ENCODE measurements at regions not wholly inside any gene's neighbourhood (a gene's known extent, or its start where the extent isn't known, plus 50 kb on each side); places are given as distances from the start of the nearest gene placed in this dataset.
A peak's percentile ranks its signal among the peaks of the same experiment; 100 is the strongest.

DNA sequence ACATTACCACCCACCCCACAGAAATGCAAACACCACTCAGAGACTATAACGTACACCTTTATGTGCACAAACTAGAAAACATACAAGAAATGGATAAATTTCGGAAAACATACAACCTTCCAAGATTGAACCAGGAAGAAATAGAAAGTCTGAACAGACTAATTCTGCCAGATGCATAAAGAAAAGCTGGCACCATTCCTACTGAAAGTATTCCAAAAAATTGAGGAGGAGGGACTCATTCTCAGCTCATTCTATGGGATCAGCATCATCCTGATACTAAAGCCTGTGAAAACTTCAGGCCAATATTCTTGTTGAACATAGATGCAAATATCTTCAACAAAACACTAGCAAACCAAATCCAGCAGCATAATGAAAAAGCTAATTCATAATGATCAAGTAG lies 115.1 kb upstream of the CD180 start:
- no peak for DNase-seq (ENCODE audit: missing footprints)
- intact Hi-C loops (cut with DNase I), result no loop called here

DNA sequence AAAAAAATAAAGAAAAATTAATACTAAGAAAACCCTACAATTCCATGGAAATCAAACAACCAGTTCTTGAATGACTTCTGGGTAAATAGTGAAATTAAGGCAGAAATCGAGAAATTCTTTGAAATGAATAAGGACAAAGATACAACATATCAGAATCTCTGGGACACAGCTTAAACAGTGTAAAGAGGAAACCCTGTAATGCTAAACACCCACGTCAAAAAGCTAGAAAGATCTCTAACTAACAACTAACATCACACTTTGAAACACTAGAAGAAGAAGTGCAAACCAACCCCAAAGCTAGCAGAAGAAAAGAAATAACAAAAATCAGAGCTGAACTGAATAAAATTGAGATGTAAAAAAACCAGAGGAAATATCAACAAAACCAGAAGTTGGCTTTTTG lies 114.6 kb upstream of the CD180 start:
- DNase-seq (ENCODE audit: missing footprints) (no peak), ATAC-seq (no peak)
- intact Hi-C loops (cut with DNase I), result no loop called here

More for the DNA sequence above, 115.1 kb upstream of the CD180 start:
- no peak for ATAC-seq

DNA sequence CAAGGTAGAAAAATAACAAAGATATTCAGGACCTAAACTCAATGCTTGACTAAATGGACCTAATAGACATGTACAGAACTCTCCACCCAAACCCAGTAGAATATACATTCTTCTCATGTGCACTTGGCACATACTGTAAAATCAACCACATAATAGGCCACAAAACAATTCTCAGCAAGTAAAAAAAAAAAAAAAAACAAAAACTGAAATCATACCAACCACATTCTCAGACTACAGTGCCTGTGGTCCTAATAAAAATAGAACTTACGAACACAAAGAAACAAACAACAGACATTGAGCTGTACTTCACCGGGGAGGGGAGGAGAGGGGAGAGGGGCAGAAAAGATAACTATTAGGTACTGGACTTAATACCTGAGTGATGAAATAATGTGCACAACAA lies 114.1 kb upstream of the CD180 start:
- DNase-seq (ENCODE audit: missing footprints) (no peak), ATAC-seq (no peak)
- intact Hi-C loops (cut with DNase I), result no loop called here

DNA sequence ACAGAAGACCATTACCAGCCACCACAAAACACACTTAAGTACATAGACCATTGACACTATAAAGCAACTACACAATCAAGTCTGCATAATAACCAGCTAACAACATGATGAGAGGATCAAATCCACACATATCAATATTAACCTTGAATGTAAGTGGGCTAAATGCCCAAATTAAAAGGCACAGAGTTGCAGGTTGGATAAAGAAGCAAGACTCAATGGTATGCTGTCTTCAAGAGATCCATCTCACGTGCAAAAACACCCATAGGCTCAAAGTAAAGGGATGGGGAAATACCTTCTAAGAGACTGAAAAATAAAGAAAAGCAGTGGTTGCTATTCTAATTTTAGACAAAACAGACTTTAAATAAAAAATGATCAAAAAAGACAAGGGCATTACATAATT lies 113.6 kb upstream of the CD180 start:
- intact Hi-C loops (cut with DNase I), result no loop called here
- DNase-seq (ENCODE audit: missing footprints) (no peak), ATAC-seq (no peak)

DNA sequence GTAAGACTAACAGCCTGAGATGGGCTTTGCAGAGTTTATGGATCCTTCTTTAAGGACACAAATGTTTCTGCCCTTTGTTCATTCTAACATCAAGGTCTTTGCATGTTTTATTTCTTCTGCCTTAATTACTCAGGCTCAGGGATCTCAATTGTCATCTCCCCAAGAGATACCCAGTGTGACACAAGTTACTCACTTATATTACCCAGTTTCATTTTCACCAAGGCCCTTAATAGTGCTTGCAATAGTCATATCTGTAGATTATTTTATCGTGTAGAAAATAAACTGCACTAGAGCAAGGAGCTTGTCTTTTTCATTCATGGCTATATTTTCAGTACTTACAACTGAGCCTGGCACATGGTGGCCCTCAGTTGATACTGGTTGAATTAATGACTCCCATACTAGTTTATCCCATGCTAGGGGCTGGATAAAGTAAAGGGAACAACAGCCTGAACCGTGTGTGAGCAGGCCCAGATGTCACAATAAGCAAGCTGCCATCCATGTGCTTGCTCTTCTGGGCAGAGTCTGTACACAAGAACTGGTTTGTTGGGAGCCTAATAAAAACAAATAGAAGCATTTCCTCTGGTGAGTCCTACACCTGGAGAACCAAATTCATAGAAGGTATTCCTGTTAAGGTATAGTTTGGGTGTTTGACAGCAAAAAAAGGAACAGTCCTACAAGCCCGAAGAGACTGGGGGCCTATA lies 112.5 kb upstream of the CD180 start:
- DNase-seq (ENCODE audit: missing footprints) (no peak), ATAC-seq (no peak)
- intact Hi-C loops (cut with DNase I), result no loop called here

DNA sequence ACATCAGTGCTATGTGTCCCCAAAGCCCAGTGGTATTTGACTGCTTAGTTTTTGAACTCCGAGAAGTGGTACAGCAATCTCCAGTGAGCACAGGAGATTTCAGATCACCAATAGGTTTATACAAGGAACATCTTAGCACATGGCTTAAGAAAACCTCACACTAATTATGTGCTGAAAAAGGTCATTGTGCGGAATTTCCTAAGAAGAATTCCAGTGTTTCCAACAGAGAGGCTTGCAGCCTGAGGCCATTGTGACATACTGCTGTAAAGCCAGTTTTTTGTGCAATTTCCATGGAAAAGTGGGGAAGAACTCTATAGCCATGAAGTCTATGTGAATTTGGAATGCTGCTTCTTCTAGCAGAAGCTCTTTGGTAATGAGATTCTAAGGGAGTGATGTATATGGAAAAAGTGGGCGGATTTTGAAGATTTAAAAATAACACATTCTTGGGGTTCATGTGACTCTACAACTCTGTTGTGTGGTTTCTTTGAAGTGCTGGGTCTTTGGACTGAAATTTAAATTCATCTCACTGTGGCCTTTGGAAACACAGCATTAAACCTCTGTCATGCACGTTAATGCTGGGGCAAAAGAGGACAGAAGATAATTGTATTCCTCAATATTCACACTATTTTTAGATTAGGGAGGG lies 110.5 kb upstream of the CD180 start:
- DNase-seq (ENCODE audit: missing footprints) (no peak), ATAC-seq (no peak)
- intact Hi-C loops (cut with DNase I), result no loop called here

DNA sequence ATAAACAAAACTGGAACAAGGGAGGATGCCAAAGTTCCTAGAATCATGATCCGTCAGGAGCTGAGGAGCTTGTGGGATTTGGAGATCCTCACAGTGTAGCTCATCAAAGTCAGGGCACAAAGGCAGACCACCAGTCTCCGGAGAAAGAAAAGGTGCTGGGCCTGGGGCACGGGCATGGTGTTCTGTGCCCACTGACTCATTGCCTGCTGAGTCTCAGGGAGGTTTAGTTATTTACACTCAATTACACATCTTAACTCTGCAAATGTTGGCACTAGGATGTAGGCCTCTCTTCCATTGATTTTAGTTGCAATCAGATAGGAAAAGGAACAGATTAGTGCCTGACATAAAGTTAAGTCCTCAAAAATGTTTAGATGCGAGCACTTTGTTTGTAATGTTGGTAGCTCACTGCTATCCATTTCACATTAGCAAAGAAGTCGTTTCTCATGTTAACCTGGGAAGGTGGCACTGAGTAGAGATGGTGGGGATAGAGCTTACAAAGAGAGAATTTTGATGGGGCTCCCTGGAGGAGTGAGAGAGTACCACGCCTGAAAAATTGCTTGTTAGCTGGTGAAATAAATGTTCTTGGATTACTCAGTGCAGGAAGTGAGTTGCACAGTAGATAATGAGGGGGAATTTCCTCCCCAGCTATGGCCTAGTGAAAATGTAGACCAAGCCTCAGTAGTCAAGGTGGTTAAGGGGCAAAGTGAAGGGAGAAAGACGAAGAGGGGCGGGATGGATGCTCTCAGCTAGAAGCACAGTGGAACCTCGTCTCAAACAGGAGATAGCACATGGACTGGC lies 109.5 kb upstream of the CD180 start:
- intact Hi-C loops (cut with DNase I), result no loop called here
- no peak for ATAC-seq
- DNase-seq (ENCODE audit: missing footprints), result no peak

DNA sequence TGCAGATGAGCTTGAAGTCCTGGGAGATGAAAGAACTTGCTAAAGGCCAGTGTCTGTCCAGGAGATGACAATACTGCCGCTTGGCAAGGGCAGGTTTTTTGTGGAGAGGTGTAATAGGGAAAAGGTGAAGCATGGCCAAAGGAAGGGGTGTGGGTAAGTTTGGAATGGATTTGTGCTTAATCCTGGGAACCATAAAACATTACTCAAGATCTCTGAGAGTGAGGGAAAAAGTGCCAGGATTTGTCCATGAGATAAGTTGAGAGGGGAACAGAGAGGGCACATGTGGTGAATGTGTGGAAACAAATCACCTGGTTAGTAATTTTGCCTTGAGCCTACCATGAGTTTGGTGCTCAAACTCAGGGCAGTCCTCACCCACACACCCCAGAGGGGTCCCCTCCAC lies 108.8 kb upstream of the CD180 start:
- DNase-seq (ENCODE audit: missing footprints) (no peak), ATAC-seq (peak; percentile 8)
- intact Hi-C loops (cut with DNase I), result no loop called here

DNA sequence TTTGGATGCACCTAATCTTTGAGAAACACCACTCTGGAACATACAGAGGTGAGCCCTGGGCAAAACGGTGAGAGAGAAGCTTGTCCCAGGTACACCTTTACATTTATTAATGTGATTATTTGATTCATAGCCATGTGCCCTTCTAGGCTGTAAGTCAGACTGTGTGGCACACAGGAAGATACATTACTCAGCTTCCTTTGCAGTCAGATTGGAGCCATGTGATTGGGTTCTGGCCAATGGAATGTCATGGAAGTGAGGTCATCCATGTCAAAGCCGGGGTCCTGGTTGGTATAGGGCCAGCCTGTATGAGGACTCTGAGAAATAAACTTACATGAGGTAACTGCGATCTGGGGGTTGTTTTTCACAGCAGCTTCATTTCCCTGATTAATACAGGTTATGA lies 106.8 kb upstream of the CD180 start:
- intact Hi-C loops (cut with DNase I), result no loop called here
- ATAC-seq, result no peak
- DNase-seq (ENCODE audit: missing footprints), result no peak

DNA sequence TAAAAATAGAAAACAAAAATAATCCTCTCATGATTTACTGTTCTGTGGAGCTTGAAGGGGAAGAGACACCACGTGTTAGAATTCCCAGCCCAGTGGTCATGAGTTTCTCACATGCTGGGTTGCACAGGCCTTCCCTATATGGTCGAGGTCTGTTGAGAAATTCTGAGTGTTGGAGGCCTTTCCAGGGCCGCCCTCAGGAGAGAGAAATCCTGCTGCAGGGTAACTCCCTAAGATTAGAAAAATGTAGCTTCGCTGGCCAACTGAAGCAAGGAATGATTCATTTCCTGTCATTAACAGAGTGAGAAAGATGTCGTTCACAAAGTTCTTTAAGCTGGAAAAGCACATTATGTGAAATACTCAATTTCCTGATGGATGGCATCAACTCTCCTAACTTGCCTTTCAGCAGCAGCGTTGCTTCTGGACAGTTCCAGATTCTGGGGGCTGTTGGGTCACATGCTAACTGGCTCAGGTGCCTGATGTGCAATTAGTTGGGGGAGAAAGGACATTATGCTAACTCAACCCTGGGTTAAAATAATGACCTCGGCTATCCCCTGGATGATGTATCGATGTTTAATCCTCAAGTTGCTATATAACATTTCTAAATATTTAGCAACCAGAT lies 104.8 kb upstream of the CD180 start:
- intact Hi-C loops (cut with DNase I), result no loop called here
- ATAC-seq, result peak; percentile 89
- DNase-seq (ENCODE audit: missing footprints), result no peak

DNA sequence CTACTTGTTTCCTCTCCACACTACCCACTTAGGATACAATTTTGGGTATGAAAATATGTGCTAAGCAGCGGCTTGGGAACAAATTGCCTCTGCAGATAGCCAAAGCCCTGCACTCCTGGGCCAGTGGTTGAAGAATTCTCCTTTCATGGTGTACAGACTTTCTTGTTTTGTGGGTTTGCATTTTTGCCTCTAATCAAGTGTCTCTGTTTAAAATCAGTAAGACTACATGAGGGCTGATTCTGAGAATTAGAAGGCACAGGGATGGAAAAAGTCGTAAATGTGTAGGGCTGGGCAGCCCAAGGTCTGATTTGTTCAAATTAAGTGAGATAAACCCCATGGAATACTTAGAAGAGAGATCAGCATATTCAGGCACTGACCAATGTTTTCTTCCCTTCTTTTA lies 103.7 kb upstream of the CD180 start:
- DNase-seq (ENCODE audit: missing footprints) (no peak), ATAC-seq (no peak)
- intact Hi-C loops (cut with DNase I), result no loop called here

DNA sequence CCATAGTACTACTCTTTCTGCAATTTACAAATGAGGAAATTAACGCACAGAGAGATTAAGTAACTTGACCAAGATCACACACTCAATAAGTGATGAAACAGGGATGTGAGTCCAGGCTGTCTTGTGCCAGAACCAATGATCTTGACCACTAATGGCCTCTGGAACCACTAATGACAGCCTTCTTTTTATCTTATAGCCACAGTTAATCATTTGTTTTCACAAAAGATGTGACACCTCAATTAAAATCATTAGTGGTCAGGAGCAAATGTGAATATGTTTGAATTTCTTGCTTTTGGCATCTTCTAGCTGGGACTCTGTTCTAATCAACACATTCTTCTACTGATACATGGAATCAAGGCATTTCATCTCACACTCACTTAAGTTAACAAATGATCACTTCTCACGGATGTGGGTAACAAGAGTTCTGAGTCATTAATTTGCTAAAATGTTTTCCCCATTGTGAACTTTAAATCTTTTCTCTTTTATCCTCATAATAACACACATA lies 102.7 kb upstream of the CD180 start:
- DNase-seq (ENCODE audit: missing footprints), result no peak
- no peak for ATAC-seq
- intact Hi-C loops (cut with DNase I), result no loop called here

DNA sequence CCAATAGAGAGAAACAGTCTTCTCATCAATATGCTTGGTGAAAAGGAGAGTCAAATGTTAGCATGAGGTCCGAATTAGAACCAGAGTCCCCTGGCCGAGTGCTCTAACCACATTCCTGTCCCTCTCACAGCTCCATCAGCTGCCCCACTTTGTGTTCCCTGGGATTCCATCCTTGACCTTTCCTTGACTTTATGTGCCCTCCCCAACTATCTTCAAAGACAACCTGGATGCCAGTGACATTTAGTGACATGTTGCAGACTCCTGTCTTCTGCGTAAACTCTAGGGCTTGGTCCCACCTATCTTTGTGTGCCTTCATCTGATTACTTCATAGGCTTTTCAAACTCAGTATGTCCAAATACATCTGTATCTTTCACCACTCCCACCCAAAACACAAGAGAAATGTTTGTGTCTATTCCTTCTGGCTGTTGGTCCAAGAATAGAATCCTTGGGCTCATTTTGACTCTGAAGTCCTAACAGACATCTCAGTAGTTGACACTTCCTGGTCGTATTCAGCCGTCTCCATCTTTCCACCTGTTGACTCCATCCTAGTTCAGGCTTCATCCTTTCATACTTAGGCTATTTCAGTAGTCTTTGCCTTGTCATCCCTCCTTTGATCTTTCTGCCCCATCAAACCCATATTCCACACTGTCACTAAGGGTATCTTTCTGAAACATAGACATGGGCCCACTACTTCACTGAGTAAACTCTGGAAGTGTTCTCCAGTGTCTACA lies 101.4 kb upstream of the CD180 start:
- intact Hi-C loops (cut with DNase I), result no loop called here
- DNase-seq (ENCODE audit: missing footprints) (no peak), ATAC-seq (no peak)

DNA sequence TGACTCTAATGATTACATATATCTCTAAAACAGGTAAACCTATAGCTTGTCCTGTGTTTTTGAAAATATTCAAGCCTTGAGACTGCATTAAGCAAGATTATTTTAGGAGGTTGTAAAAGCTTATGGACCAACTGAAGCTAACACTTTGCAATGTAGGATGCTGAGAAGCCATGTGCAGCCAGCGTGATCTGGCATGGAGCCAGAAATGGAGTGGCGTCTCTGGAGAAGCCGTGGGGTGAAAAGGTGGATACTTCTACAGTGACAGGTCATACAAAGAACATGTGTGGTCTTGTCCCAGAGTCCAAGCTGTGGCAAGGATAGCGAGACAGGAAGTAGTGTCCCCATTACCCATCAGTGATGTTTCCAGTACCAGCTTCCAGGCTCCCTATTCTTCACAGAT lies 100.8 kb upstream of the CD180 start:
- ATAC-seq (no peak), DNase-seq (ENCODE audit: missing footprints) (no peak)
- intact Hi-C loops (cut with DNase I), result no loop called here

DNA sequence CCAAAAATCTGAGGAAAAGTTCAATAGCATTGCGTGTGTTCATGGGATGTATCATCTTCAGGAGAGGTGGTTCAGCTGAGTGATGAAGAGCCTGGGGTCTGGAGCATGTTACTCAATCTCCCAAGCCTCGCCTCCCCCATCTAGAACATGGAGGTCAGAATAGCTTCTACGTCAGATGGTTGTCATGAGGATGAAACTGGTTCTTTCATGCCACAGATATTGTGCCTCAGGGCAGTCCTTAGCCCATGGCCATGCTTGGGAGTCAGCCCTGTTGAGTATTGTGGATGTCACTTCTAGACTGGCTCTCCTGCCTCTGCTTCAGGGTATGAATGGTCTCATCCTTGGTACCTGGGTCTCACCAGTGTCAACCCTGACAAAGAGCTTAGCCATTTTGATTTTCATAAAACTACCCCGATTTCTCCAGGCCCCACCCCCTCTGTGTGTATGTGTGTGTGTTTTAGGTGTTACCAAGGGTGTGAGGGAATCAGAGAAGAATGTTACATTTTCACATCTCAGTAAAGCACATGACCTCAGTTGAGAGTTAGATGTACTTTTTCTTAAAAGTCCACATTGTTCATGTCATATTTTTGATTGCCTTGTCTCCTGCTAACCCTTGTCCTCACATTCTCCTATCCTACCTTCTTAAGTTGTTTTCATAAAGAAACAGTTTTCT lies 97.8 kb upstream of the CD180 start:
- ATAC-seq, result no peak
- DNase-seq (ENCODE audit: missing footprints), result no peak
- intact Hi-C loops (cut with DNase I), result no loop called here

DNA sequence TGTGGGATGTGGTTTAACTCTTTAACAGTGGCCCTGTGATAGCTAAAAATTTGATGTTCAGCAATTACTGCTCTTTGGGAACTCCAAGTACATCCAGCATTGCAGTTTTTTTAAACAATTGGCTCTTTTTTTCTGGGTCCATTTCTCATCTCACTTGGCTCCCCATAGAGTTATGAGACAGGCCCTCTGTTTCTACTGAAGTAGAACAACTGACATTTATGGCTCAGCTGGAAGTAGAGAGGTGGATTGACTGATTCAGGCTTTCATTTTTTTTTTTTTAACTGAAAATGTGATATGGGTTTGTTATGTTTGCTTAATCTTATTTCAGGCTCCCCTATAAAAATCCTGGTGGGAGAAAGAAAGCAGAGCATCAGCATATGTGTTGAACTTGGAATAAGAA lies 96.6 kb upstream of the CD180 start:
- no peak for DNase-seq (ENCODE audit: missing footprints)
- intact Hi-C loops (cut with DNase I), result no loop called here
- ATAC-seq, result peak; percentile 36

DNA sequence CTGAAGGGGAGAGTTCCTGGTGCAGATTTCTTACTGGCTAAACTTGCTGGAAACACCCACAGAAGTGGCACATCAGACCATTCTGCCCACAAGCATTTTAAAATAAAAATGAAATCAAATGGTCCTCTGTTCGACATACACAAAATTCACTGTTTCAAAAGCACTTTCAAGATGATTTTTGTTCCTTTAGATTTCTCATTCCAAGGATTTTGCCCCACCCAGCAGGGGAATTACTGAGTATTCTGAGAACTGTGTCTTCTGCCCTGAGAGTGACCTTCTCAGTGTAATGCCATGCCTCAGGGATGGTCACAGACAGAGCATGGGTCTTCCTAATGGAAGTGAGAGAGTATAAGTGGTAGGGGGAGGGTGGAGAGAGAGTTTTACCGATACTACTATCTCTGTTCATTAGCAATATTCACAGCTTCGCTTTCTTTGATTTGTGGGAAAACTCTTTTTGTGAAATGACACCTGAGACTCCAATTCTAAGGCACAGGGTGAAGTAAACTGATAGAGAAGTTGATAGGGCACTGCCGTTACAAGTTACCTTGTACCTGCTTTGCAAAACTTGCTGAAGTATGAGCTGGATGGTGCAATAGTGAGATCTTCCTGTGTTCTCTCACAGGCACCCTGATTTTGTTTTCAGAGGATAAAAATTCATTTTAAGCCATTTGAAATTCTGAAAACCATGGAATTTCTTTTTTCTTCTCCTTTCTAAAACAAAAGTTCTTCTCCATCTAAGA lies 95.8 kb upstream of the CD180 start:
- intact Hi-C loops (cut with DNase I), result no loop called here
- DNase-seq (ENCODE audit: missing footprints) (no peak), ATAC-seq (no peak)

DNA sequence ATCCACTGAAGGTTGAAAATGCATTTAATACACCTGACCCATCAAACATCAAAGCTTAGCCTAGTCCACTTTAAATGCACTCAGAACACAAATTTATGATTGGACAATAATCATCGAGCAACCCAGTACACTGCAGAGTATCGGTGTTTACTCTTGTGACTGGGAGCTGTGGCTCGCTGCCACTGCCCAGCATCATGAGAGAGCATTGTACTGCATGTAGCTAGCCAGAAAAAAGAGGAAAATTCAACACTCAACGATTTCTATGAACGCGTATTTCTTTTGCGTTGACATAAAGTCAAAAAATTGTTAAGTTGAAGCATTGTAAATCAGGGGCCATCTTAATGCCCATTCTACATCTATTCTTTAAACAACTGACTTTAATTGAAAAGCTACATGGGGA lies 95.1 kb upstream of the CD180 start:
- intact Hi-C loops (cut with DNase I), result no loop called here
- ATAC-seq (no peak), DNase-seq (ENCODE audit: missing footprints) (no peak)

Measured in Right ventricle myocardium inferior (tissue), 1 donor.